Activated CD4-positive, alpha-beta T cell treated with anti-CD3 and anti-CD28 coated beads, Interleukin-2, amount 10 ng/mL, durations not matched to agents 7 days and 5 days (primary cell): ENCODE measurements at regions not wholly inside any gene's neighbourhood (a gene's known extent, or its start where the extent isn't known, plus 50 kb on each side); places are given as distances from the start of the nearest gene placed in this dataset.
"Not testable (repeated sequence)": the region's sequence is repeated elsewhere in the genome, so short reads cannot be mapped to it uniquely, and the experiment has no call there.

Source experiments
- CTCF ChIA-PET: fragments of 350-600 bp; sonication (Branson Sonifier 250); formaldehyde crosslinking; loops from one replicate; lab custom pipeline; 2021; ENCODE audit warnings: antibody characterized with exemption; lab: Charles Lee
- POLR2A ChIA-PET: fragments of 350-600 bp; sonication (Branson Sonifier 250); formaldehyde crosslinking; loops from one replicate; lab custom pipeline; 2021; ENCODE audit warnings: antibody characterized with exemption; lab: Charles Lee
- DNase-seq: peaks from one replicate; pipeline ENCODE4 v3.0.0-alpha.2; 2020
- H3K27ac Mint-ChIP-seq: one replicate; pipeline ENCODE4 v1.8.0; 2021; ENCODE audit warnings: mild to moderate bottlenecking, moderate library complexity, mixed read lengths
- H3K27me3 Mint-ChIP-seq: one replicate; pipeline ENCODE4 v1.8.0; 2021; ENCODE audit warnings: mixed read lengths
- H3K36me3 Mint-ChIP-seq: one replicate; pipeline ENCODE4 v1.8.0; 2021; ENCODE audit warnings: low read depth, mixed read lengths
- H3K4me1 Mint-ChIP-seq: one replicate; pipeline ENCODE4 v1.8.0; 2021; ENCODE audit warnings: mixed read lengths
- H3K4me3 Mint-ChIP-seq: one replicate; pipeline ENCODE4 v1.8.0; 2021; ENCODE audit warnings: mild to moderate bottlenecking, moderate library complexity, mixed read lengths
- H3K9me3 Mint-ChIP-seq: one replicate; pipeline ENCODE4 v1.8.0; 2021; ENCODE audit warnings: mixed read lengths

DNA sequence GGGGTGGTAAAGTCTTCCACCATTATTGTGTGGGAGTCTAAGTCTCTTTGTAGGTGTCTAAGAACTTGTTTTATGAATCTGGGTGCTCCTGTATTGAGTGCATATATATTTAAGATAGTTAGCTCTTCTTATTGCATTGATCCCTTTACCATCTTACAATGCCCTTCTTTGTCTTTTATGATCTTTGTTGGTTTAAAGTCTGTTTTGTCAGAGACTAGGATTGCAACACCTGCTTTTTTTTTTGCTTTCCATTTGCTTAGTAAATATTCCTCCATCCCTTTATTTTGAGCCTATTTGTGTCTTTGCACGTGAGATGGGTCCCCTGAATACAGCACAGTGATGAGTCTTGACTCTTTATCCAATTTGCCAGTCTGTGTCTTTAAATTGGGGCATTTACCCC is 301.6 kb downstream of the ZIC1 start:
- H3K9me3 Mint-ChIP-seq, H3K27ac Mint-ChIP-seq, H3K4me1 Mint-ChIP-seq, CTCF ChIA-PET, H3K27me3 Mint-ChIP-seq, H3K36me3 Mint-ChIP-seq, DNase-seq, H3K4me3 Mint-ChIP-seq, POLR2A ChIA-PET: not testable (repeated sequence)

DNA sequence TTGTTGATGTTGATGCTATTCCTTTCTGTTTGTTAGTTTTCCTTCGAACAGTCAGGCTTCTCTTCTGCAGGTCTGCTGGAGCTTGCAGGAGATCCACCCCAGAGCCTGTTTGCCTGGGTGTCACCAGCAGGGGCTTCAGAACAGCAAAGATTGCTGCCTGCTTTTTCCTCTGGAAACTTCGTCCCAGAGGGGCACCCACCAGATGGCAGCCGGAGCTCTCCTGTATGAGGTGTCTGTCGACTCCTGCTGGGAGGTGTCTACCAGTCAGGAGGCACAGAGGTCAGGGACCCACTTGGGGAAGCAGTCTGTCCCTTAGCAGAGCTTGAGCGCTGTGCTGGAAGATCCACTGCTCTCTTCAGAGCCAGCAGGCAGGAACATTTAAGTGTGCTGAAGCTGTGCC is 303.2 kb downstream of the ZIC1 start:
- H3K4me1 Mint-ChIP-seq, result no peaks in the 10 kb centered on the region
- no peak overlapping the region for H3K4me3 Mint-ChIP-seq
- H3K27ac Mint-ChIP-seq, result no peak overlapping the region
- no peaks in the 10 kb centered on the region for H3K36me3 Mint-ChIP-seq
- POLR2A ChIA-PET, result no interaction called here
- H3K27me3 Mint-ChIP-seq, result no peaks in the 10 kb centered on the region
- CTCF ChIA-PET, result interaction anchor here (0.6 kb wide), 1 partner anchor 18 kb away, joined by 4 read pairs; no protein-coding TSS in a partner anchor
- H3K9me3 Mint-ChIP-seq, result no peaks in the 10 kb centered on the region
- no peak for DNase-seq

DNA sequence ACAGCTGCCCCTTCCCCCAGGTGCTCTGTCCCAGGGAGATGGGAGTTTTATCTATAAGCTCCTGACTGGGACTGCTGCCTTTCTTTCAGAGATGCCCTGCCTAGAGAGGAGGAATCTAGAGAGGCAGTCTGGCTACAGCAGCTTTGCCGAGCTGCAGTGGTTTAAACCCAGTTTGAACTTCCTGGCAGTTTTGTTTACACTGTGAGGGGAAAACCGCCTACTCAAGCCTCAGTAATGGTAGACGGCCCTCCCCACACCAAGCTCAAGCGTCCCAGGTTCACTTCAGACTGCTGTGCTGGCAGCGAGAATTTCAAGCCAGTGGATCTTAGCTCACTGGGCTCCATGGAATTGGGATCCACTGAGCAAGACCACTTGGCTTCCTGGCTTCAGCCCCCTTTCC is 303.6 kb downstream of the ZIC1 start:
- POLR2A ChIA-PET, H3K27ac Mint-ChIP-seq, H3K9me3 Mint-ChIP-seq, H3K36me3 Mint-ChIP-seq, H3K4me1 Mint-ChIP-seq, DNase-seq, H3K27me3 Mint-ChIP-seq, H3K4me3 Mint-ChIP-seq: not testable (repeated sequence)
- CTCF ChIA-PET, result interaction anchor here (0.6 kb wide), 1 partner anchor 18 kb away, joined by 4 read pairs; no protein-coding TSS in a partner anchor

DNA sequence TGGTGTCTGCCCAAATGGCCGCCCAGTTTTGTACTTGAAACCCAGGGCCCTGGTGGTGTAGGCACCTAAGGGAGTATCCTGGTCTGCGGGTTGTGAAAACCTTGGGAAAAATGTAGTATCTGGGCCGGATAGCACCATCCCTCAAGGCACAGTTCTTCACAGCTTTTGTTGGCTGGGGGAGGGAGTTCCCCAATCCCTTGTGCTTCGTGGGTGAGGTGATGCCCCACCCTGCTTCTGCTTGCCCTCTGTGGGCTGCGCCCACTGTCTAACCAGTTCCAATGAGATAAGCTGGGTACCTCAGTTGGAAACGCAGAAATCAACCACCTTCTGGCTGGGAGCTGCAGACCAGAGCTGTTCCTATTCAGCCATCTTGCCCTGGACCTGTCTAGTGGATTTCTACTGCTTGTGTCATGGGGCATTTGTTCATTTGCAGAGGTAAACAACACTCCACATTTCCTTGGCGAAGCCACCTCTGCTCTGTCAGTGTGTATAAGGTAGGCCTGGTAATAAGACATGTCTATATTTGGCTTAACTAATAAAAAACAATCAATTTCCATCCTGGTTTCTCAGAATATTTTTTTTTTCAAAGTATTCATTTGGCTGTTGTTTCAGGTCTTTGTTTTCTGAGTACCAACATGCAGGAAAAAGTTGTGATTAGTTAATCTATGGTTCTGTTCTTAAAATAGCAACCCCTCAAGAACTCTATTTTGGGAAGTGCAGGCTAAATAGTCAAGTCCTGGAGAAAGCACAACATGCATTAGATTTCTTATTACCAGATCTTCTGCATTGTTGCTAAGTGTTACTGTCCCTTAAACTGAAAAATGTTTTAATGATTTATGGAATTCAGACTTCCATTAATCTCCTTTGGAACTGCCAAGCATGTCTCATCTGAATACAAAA is 304.3 kb downstream of the ZIC1 start:
- Mint-ChIP-seq H3K4me1 (no peaks in the 10 kb centered on the region), H3K36me3 (no peaks in the 10 kb centered on the region), H3K4me3 (no peak overlapping the region), H3K27me3 (no peaks in the 10 kb centered on the region), H3K27ac (peak overlapping the region; percentile 5), H3K9me3 (peaks cover 7% of the 10 kb centered on the region)
- ChIA-PET CTCF (interaction anchor here (0.6 kb wide), 1 partner anchor 17 kb away, joined by 4 read pairs; no protein-coding TSS in a partner anchor), POLR2A (no interaction called here)
- DNase-seq, result no peak

DNA sequence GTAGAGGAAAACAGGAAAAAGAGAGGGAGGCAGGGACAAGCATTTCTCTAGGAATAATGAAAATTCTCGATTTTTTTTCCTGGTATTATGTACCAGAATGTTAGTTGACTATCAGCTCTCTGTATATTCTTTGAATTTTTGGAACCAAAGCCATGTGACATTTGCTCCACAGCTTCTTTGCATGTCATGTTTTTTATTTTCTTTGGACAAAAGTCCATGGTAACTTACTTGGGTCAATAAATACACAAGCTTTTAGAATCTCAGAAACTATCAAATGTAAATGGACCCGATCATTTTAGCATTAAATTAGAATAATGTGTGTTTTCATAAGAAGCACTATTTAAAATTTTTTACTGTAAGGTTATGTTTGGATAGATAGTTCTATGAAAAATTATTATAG is 320.5 kb downstream of the ZIC1 start:
- Mint-ChIP-seq H3K27me3 (no peaks in the 10 kb centered on the region), H3K4me1 (no peaks in the 10 kb centered on the region), H3K9me3 (peaks cover 6% of the 10 kb centered on the region), H3K27ac (no peak overlapping the region), H3K36me3 (no peaks in the 10 kb centered on the region), H3K4me3 (no peak overlapping the region)
- ChIA-PET CTCF (no interaction called here), POLR2A (no interaction called here)
- no peak for DNase-seq

DNA sequence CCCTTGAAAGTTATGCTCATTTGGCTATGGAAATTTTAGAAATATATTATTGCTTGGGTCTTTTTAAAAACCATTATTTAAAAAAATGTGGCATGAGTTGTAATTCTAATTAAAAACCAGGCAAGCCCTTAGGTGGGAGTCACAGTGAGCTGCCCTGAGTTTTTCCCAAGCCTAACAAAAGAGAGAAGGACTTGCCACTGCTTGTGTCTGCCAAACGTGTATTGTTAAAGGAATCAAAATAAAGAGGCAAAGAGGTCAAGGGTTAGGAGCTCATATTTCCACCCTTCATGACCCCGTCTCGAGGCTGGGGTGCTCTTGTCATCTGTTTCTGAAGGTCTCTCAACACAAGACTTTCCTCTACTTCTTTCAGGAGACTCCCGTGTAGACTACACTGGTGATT is 321.1 kb downstream of the ZIC1 start:
- no peak for DNase-seq
- Mint-ChIP-seq H3K4me1 (no peaks in the 10 kb centered on the region), H3K27ac (no peak overlapping the region), H3K9me3 (peaks cover 6% of the 10 kb centered on the region), H3K27me3 (no peaks in the 10 kb centered on the region), H3K36me3 (no peaks in the 10 kb centered on the region), H3K4me3 (no peak overlapping the region)
- ChIA-PET CTCF (interaction anchor here (0.7 to 1.0 kb wide), 2 partner anchors 17 to 18 kb away, joined by 3 to 4 read pairs; no protein-coding TSS in a partner anchor), POLR2A (no interaction called here)

DNA sequence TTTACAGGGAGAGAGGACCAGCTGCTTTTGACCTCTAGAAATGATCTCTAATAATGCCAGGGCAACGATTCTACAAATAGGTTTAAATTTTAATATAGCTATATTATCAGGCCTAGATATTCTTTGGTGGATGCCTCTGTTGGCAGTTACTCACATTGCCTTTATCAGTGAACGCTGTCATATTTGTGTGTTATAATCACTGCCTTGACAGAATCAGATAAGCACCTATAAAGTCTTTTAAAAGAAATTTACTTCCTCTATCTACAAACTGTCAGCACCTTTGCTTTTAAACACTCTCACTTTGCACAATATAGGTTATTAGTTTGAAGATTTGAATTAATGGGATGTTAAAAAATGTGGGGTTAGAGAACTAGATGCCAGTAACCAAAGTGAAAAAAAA is 324.1 kb downstream of the ZIC1 start:
- POLR2A ChIA-PET, result no interaction called here
- Mint-ChIP-seq H3K27ac (no peak overlapping the region), H3K27me3 (no peaks in the 10 kb centered on the region), H3K9me3 (peaks cover 3% of the 10 kb centered on the region), H3K4me1 (no peaks in the 10 kb centered on the region), H3K4me3 (no peak overlapping the region), H3K36me3 (no peaks in the 10 kb centered on the region)
- DNase-seq, result no peak
- CTCF ChIA-PET, result no interaction called here

DNA sequence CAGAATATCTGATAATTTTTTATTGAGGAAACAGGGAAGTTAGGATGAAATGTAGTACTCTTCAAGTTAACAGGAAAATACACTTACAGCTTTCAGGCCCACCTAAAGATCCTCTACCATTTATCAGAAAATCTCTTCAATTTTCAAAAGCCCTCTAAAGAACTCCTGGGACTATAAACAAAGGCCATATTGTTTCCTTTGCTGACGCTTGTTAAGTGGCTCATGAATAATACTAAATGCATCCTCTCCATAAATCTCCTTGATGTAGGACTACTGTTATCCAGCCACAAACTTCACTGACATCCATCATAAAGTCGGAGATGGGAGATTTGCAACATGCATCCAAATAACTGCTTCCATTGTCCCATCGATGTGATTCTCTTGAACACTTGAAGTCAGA is 326.5 kb downstream of the ZIC1 start:
- ChIA-PET CTCF (no interaction called here), POLR2A (interaction anchor here (0.7 kb wide), 1 partner anchor 895 kb away, joined by 3 read pairs; no protein-coding TSS in a partner anchor)
- H3K27ac Mint-ChIP-seq, result no peak overlapping the region
- H3K9me3 Mint-ChIP-seq, result no peaks in the 10 kb centered on the region
- no peaks in the 10 kb centered on the region for H3K36me3 Mint-ChIP-seq
- H3K27me3 Mint-ChIP-seq, result no peaks in the 10 kb centered on the region
- no peaks in the 10 kb centered on the region for H3K4me1 Mint-ChIP-seq
- DNase-seq, result no peak
- no peak overlapping the region for H3K4me3 Mint-ChIP-seq

DNA sequence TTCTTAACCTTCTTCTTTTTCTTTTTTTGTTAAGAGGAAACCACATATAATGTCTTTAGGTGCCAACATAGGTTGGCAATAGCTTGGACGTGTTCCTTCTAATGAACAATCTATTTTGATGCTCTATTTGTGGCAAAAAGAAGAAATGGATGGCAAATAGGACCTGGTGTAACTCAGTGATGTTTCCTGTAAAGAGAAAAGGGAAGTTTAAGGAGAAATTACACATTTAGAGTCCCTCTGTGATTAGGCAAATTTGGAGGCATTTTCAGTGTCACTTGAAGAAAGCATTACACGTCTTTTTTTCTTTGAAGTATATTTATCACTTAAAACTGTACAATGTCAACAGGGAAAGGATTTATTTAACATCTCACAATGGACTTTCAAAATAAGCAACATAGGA is 327.1 kb downstream of the ZIC1 start:
- Mint-ChIP-seq H3K27me3 (no peaks in the 10 kb centered on the region), H3K9me3 (no peaks in the 10 kb centered on the region), H3K36me3 (no peaks in the 10 kb centered on the region), H3K4me1 (no peaks in the 10 kb centered on the region), H3K27ac (no peak overlapping the region), H3K4me3 (no peak overlapping the region)
- POLR2A ChIA-PET, result interaction anchor here (0.7 kb wide), 1 partner anchor 896 kb away, joined by 3 read pairs; no protein-coding TSS in a partner anchor
- CTCF ChIA-PET, result no interaction called here
- DNase-seq, result no peak

DNA sequence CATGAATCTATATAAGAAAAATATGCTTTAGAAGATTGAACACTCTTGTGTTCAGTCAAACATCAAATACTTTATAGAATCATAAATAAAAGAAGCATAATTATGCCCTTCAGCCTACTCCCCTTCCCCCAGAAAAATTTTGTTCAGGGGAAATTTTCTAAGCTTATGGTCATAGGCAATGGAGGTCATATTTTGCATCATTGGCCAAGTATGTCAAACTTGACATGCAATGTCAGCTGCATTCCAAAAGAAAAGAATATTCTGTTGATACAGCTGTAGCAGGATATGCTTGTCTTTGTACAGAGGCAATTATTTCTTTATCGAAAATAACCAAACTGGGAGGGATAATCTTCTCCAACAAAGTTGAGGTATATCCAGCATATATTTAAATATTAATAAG is 328.2 kb downstream of the ZIC1 start:
- H3K4me1 Mint-ChIP-seq, result no peaks in the 10 kb centered on the region
- no peaks in the 10 kb centered on the region for H3K9me3 Mint-ChIP-seq
- no peak overlapping the region for H3K4me3 Mint-ChIP-seq
- DNase-seq, result no peak
- no peak overlapping the region for H3K27ac Mint-ChIP-seq
- H3K36me3 Mint-ChIP-seq, result no peaks in the 10 kb centered on the region
- POLR2A ChIA-PET, result no interaction called here
- CTCF ChIA-PET, result no interaction called here
- H3K27me3 Mint-ChIP-seq, result no peaks in the 10 kb centered on the region

DNA sequence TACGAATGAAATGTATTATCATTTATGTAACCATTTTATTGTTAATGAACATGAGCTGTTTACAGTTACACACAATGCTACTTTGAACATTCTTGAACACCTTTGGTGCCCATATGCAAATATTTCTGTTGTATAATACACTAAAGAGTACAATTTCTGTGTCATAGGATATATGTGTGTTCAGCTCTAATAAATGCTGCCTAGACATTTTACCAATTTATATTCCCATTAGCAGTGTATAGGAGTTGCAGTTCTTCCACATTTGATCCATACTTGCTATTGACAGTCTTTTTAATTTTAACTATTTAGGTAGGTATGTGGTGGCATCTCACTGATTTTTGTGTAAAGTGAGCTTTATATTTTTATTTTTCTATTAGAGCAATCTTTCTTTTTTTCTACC is 331.8 kb downstream of the ZIC1 start:
- Mint-ChIP-seq H3K27me3 (no peaks in the 10 kb centered on the region), H3K36me3 (no peaks in the 10 kb centered on the region), H3K4me3 (no peak overlapping the region), H3K9me3 (no peaks in the 10 kb centered on the region), H3K27ac (no peak overlapping the region), H3K4me1 (no peaks in the 10 kb centered on the region)
- CTCF ChIA-PET, result no interaction called here
- DNase-seq, result no peak
- POLR2A ChIA-PET, result no interaction called here

DNA sequence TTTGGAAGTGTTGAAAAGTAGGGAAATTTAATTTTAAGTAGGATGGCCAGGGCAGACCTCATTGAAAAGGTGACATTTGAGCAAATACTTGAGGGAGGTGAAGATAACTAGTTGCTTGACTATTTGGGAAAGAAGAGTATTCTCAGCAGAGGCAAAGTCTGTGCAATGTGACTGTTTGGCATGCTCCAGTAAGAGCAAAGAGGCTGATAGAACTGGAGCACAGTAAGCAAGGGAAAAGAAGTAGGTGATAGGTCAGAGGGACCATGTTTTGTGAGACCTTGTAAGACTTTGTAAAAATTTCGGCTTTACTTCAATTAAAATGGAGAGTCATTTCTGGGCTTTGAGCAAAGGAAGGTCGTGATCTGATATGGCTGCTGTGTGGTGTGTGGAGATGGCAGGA is 335.8 kb downstream of the ZIC1 start:
- Mint-ChIP-seq H3K36me3 (no peaks in the 10 kb centered on the region), H3K27ac (no peak overlapping the region), H3K4me1 (no peaks in the 10 kb centered on the region), H3K4me3 (no peak overlapping the region), H3K9me3 (no peaks in the 10 kb centered on the region), H3K27me3 (no peaks in the 10 kb centered on the region)
- CTCF ChIA-PET, result no interaction called here
- POLR2A ChIA-PET, result no interaction called here
- no peak for DNase-seq

DNA sequence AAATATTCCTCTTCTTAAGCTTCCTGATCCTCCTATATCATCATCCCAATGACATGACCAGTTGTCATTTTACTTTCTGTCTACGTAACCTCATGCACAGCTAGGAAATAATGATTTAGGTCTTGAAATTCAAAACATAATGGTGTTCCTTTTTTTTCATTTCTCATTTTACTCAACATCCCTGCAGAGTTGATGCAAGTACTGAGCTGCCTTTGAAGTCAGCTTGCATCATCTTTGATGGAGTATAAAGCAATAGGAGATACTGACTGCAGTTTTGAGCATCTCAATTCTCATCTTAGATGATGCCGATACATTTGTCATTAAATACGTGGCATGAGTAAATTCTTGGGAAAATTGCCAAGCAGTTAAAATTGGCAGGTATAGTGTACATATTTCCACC is 346.1 kb downstream of the ZIC1 start:
- Mint-ChIP-seq H3K27ac (no peak overlapping the region), H3K27me3 (no peaks in the 10 kb centered on the region), H3K36me3 (no peaks in the 10 kb centered on the region), H3K4me1 (no peaks in the 10 kb centered on the region), H3K9me3 (no peaks in the 10 kb centered on the region), H3K4me3 (no peak overlapping the region)
- ChIA-PET POLR2A (no interaction called here), CTCF (no interaction called here)
- no peak for DNase-seq
